ENCODE measurements at regions not wholly inside any gene's neighbourhood (a gene's known extent, or its start where the extent isn't known, plus 50 kb on each side); places are given as distances from the start of the nearest gene placed in this dataset.

GRCh38 chr6:48671505-48671904, 560.5 kb upstream of the PTCHD4 start:
- DNase-seq (ENCODE audit: extremely low spot score, unreplicated experiment): no peak
- Mint-ChIP-seq H3K4me1 (ENCODE audit: unreplicated experiment) (no peaks in the 10 kb centered on the region), H3K36me3 (ENCODE audit: unreplicated experiment) (peaks cover 3% of the 10 kb centered on the region), H3K4me3 (ENCODE audit: unreplicated experiment) (no peak overlapping the region), H3K27ac (ENCODE audit: unreplicated experiment) (no peak overlapping the region), H3K27me3 (ENCODE audit: unreplicated experiment) (no peaks in the 10 kb centered on the region), H3K9me3 (ENCODE audit: unreplicated experiment) (peaks cover 4% of the 10 kb centered on the region)
- no peak for TF ChIP-seq CTCF (IDR thresholded peaks at IDR 0.05)

GRCh38 chr6:48670546-48670945, 559.5 kb upstream of the PTCHD4 start:
- H3K36me3 Mint-ChIP-seq (ENCODE audit: unreplicated experiment): peaks cover 3% of the 10 kb centered on the region
- no peak overlapping the region for H3K4me3 Mint-ChIP-seq (ENCODE audit: unreplicated experiment)
- no peak for DNase-seq (ENCODE audit: extremely low spot score, unreplicated experiment)
- no peak for TF ChIP-seq CTCF (IDR thresholded peaks at IDR 0.05)
- peaks cover 4% of the 10 kb centered on the region for H3K9me3 Mint-ChIP-seq (ENCODE audit: unreplicated experiment)
- H3K27me3 Mint-ChIP-seq (ENCODE audit: unreplicated experiment): no peaks in the 10 kb centered on the region
- H3K4me1 Mint-ChIP-seq (ENCODE audit: unreplicated experiment): peaks cover 6% of the 10 kb centered on the region
- H3K27ac Mint-ChIP-seq (ENCODE audit: unreplicated experiment): no peak overlapping the region

GRCh38 chr6:48667797-48668196, 556.8 kb upstream of the PTCHD4 start:
- no peak overlapping the region for H3K4me3 Mint-ChIP-seq (ENCODE audit: unreplicated experiment)

GRCh38 chr6:48664826-48665225, 553.8 kb upstream of the PTCHD4 start:
- TF ChIP-seq CTCF (IDR thresholded peaks at IDR 0.05): no peak
- DNase-seq (ENCODE audit: extremely low spot score, unreplicated experiment): no peak
- Mint-ChIP-seq H3K4me1 (ENCODE audit: unreplicated experiment) (peaks cover 24% of the 10 kb centered on the region), H3K4me3 (ENCODE audit: unreplicated experiment) (no peak overlapping the region), H3K27me3 (ENCODE audit: unreplicated experiment) (peaks cover 2% of the 10 kb centered on the region), H3K36me3 (ENCODE audit: unreplicated experiment) (peaks cover 3% of the 10 kb centered on the region), H3K9me3 (ENCODE audit: unreplicated experiment) (peaks cover 4% of the 10 kb centered on the region), H3K27ac (ENCODE audit: unreplicated experiment) (peak overlapping the region; percentile 49)

More at GRCh38 chr6:48667797-48668196, 556.8 kb upstream of the PTCHD4 start:
- Mint-ChIP-seq H3K4me1 (ENCODE audit: unreplicated experiment) (peaks cover 24% of the 10 kb centered on the region), H3K9me3 (ENCODE audit: unreplicated experiment) (peaks cover 4% of the 10 kb centered on the region), H3K27ac (ENCODE audit: unreplicated experiment) (no peak overlapping the region), H3K36me3 (ENCODE audit: unreplicated experiment) (peaks cover 3% of the 10 kb centered on the region), H3K27me3 (ENCODE audit: unreplicated experiment) (no peaks in the 10 kb centered on the region)
- DNase-seq (ENCODE audit: extremely low spot score, unreplicated experiment): no peak
- no peak for TF ChIP-seq CTCF (IDR thresholded peaks at IDR 0.05)

- Mint-ChIP-seq H3K4me1 (ENCODE audit: unreplicated experiment) (peaks cover 2% of the 10 kb centered on the region), H3K36me3 (ENCODE audit: unreplicated experiment) (no peaks in the 10 kb centered on the region), H3K27me3 (ENCODE audit: unreplicated experiment) (peaks cover 23% of the 10 kb centered on the region), H3K9me3 (ENCODE audit: unreplicated experiment) (no peaks in the 10 kb centered on the region), H3K27ac (ENCODE audit: unreplicated experiment) (no peak overlapping the region), H3K4me3 (ENCODE audit: unreplicated experiment) (no peak overlapping the region)
- TF ChIP-seq CTCF (IDR thresholded peaks at IDR 0.05): no peak
- DNase-seq (ENCODE audit: extremely low spot score, unreplicated experiment): no peak
Observed at GRCh38 chr6:48658915-48659314, 547.9 kb upstream of the PTCHD4 start.
